ENCODE measurements at regions not wholly inside any gene's neighbourhood (a gene's known extent, or its start where the extent isn't known, plus 50 kb on each side); places are given as distances from the start of the nearest gene placed in this dataset.
A peak's percentile ranks its signal among the peaks of the same experiment; 100 is the strongest.

- DNase-seq (ENCODE audit: low read depth in 4 of 4, low spot score in 3 of 4): no peak
Observed at GRCh38 chr18:73869182-73869581, 278.5 kb downstream of the FBXO15 start.

GRCh38 chr18:73861771-73862170 lies 285.9 kb downstream of the FBXO15 start:
- no peak for DNase-seq (ENCODE audit: low read depth in 4 of 4, low spot score in 3 of 4)

- DNase-seq (ENCODE audit: low read depth in 4 of 4, low spot score in 3 of 4): no peak
Observed at GRCh38 chr18:73859837-73860397, 287.7 kb downstream of the FBXO15 start.

- no peak for DNase-seq (ENCODE audit: low read depth in 4 of 4, low spot score in 3 of 4)
Observed at GRCh38 chr18:73852789-73853549, 294.7 kb downstream of the FBXO15 start.

- no peak for DNase-seq (ENCODE audit: low read depth in 4 of 4, low spot score in 3 of 4)
Observed at GRCh38 chr18:73850782-73851181, 296.9 kb downstream of the FBXO15 start.

GRCh38 chr18:73848656-73849055 lies 299.0 kb downstream of the FBXO15 start:
- DNase-seq (ENCODE audit: low read depth in 4 of 4, low spot score in 3 of 4): no peak

GRCh38 chr18:73843455-73843854 lies 304.2 kb downstream of the FBXO15 start:
- DNase-seq (ENCODE audit: low read depth in 4 of 4, low spot score in 3 of 4): no peak

GRCh38 chr18:73842795-73843394 lies 304.7 kb downstream of the FBXO15 start:
- DNase-seq (ENCODE audit: low read depth in 4 of 4, low spot score in 3 of 4): peak; percentile 12 to 35 (median 24)

GRCh38 chr18:73841661-73842060 lies 306.0 kb downstream of the FBXO15 start:
- DNase-seq (ENCODE audit: low read depth in 4 of 4, low spot score in 3 of 4): no peak

GRCh38 chr18:73840319-73840945 lies 307.2 kb downstream of the FBXO15 start:
- no peak for DNase-seq (ENCODE audit: low read depth in 4 of 4, low spot score in 3 of 4)

- no peak for DNase-seq (ENCODE audit: low read depth in 4 of 4, low spot score in 3 of 4)
Observed at GRCh38 chr18:73839441-73839840, 308.2 kb downstream of the FBXO15 start.

- DNase-seq (ENCODE audit: low read depth in 4 of 4, low spot score in 3 of 4): no peak
Observed at GRCh38 chr18:73838107-73838506, 309.5 kb downstream of the FBXO15 start.

GRCh38 chr18:73835656-73836364 lies 311.8 kb downstream of the FBXO15 start:
- no peak for DNase-seq (ENCODE audit: low read depth in 4 of 4, low spot score in 3 of 4)

- no peak for DNase-seq (ENCODE audit: low read depth in 4 of 4, low spot score in 3 of 4)
Observed at GRCh38 chr18:73835039-73835438, 312.6 kb downstream of the FBXO15 start.

GRCh38 chr18:73831688-73832087 lies 315.9 kb downstream of the FBXO15 start:
- no peak for DNase-seq (ENCODE audit: low read depth in 4 of 4, low spot score in 3 of 4)

- no peak for DNase-seq (ENCODE audit: low read depth in 4 of 4, low spot score in 3 of 4)
Observed at GRCh38 chr18:73829146-73829545, 318.5 kb downstream of the FBXO15 start.

GRCh38 chr18:73827801-73828200 lies 319.8 kb downstream of the FBXO15 start:
- DNase-seq (ENCODE audit: low read depth in 4 of 4, low spot score in 3 of 4): no peak

- DNase-seq (ENCODE audit: low read depth in 4 of 4, low spot score in 3 of 4): no peak
Observed at GRCh38 chr18:73826098-73826497, 321.5 kb downstream of the FBXO15 start.

- DNase-seq (ENCODE audit: low read depth in 4 of 4, low spot score in 3 of 4): no peak
Observed at GRCh38 chr18:73824671-73825070, 323.0 kb downstream of the FBXO15 start.

GRCh38 chr18:73812423-73812822 lies 335.2 kb downstream of the FBXO15 start:
- no peak for DNase-seq (ENCODE audit: low read depth in 4 of 4, low spot score in 3 of 4)

Data from right renal pelvis (tissue), 4 donors.